ENCODE measurements at regions not wholly inside any gene's neighbourhood (a gene's known extent, or its start where the extent isn't known, plus 50 kb on each side); places are given as distances from the start of the nearest gene placed in this dataset.

- H3K9me3 ChIP-seq (ENCODE audit: control insufficient read depth, insufficient read depth, low read length) = no peaks in the 10 kb centered on the region
- no peaks in the 10 kb centered on the region for H3K27me3 ChIP-seq (ENCODE audit: control insufficient read depth, insufficient read depth, low read length)
- peaks cover 8 to 11% of the 10 kb centered on the region in 2 donors for H3K27me3 Mint-ChIP-seq (ENCODE audit: low read depth in 2 of 2)
- H3K4me3 Mint-ChIP-seq = no peak overlapping the region
- DNase-seq (no peak), ATAC-seq (no peak)
- no peak overlapping the region for H3K27ac ChIP-seq (ENCODE audit: low read length)
- no peaks in the 10 kb centered on the region for H3K36me3 Mint-ChIP-seq
- 91% methylated on average over 2 of the region's 3 CpGs for WGBS (ENCODE audit: insufficient coverage)
- no peaks in the 10 kb centered on the region for H3K9me3 Mint-ChIP-seq
- intact Hi-C loops (cut with micrococcal nuclease) = no loop called here
- H3K4me3 ChIP-seq (ENCODE audit: low read length) = no peak overlapping the region
- no peak overlapping the region for H3K27ac Mint-ChIP-seq
- TF ChIP-seq CTCF (IDR thresholded peaks at IDR 0.05) = no peak
- no peaks in the 10 kb centered on the region for H3K4me1 Mint-ChIP-seq
- no peaks in the 10 kb centered on the region for H3K4me1 ChIP-seq (ENCODE audit: control insufficient read depth, insufficient read depth, low read length)
- no peaks in the 10 kb centered on the region for H3K36me3 ChIP-seq (ENCODE audit: control insufficient read depth, insufficient read depth, low read length)
Measured at GRCh38 chr6:169028343-169028742, 225.3 kb downstream of the THBS2 start.

GRCh38 chr6:169026175-169026574 lies 227.5 kb downstream of the THBS2 start:
- ATAC-seq (no peak), DNase-seq (no peak)
- no peak for TF ChIP-seq CTCF (IDR thresholded peaks at IDR 0.05)
- Histone ChIP-seq H3K4me1 (ENCODE audit: control insufficient read depth, insufficient read depth, low read length) (no peaks in the 10 kb centered on the region), H3K36me3 (ENCODE audit: control insufficient read depth, insufficient read depth, low read length) (no peaks in the 10 kb centered on the region), H3K27me3 (ENCODE audit: control insufficient read depth, insufficient read depth, low read length) (no peaks in the 10 kb centered on the region), H3K9me3 (ENCODE audit: control insufficient read depth, insufficient read depth, low read length) (no peaks in the 10 kb centered on the region), H3K4me3 (ENCODE audit: low read length) (no peak overlapping the region), H3K27ac (ENCODE audit: low read length) (no peak overlapping the region)
- Mint-ChIP-seq H3K4me3 (no peak overlapping the region), H3K36me3 (no peaks in the 10 kb centered on the region), H3K4me1 (no peaks in the 10 kb centered on the region), H3K9me3 (no peaks in the 10 kb centered on the region), H3K27me3 (ENCODE audit: low read depth in 2 of 2) (peaks cover 8 to 9% of the 10 kb centered on the region in 2 donors), H3K27ac (no peak overlapping the region)
- 90% methylated on average over 4 of the region's 5 CpGs for WGBS (ENCODE audit: insufficient coverage)
- intact Hi-C loops (cut with micrococcal nuclease) = no loop called here

- H3K4me1 ChIP-seq (ENCODE audit: control insufficient read depth, insufficient read depth, low read length) = no peaks in the 10 kb centered on the region
- WGBS (ENCODE audit: insufficient coverage) = 97% methylated on average over 54 of the region's 54 CpGs
- H3K27ac Mint-ChIP-seq = no peak overlapping the region
- H3K4me3 ChIP-seq (ENCODE audit: low read length) = no peak overlapping the region
- no peaks in the 10 kb centered on the region for H3K27me3 ChIP-seq (ENCODE audit: control insufficient read depth, insufficient read depth, low read length)
- no peaks in the 10 kb centered on the region for H3K9me3 Mint-ChIP-seq
- H3K36me3 ChIP-seq (ENCODE audit: control insufficient read depth, insufficient read depth, low read length) = no peaks in the 10 kb centered on the region
- ATAC-seq = no peak
- no peaks in the 10 kb centered on the region for H3K36me3 Mint-ChIP-seq
- no peak for TF ChIP-seq CTCF (IDR thresholded peaks at IDR 0.05)
- DNase-seq = no peak
- no peak overlapping the region for H3K4me3 Mint-ChIP-seq
- H3K27ac ChIP-seq (ENCODE audit: low read length) = no peak overlapping the region
- intact Hi-C loops (cut with micrococcal nuclease) = no loop called here
- no peaks in the 10 kb centered on the region for H3K9me3 ChIP-seq (ENCODE audit: control insufficient read depth, insufficient read depth, low read length)
- no peaks in the 10 kb centered on the region for H3K4me1 Mint-ChIP-seq
- H3K27me3 Mint-ChIP-seq (ENCODE audit: low read depth in 2 of 2) = peaks cover 0 to 7% of the 10 kb centered on the region in 2 donors
Measured at GRCh38 chr6:169024047-169024660, 229.5 kb downstream of the THBS2 start.

All from natural killer cell (primary cell).